GM10266 (cell line): ENCODE measurements at regions not wholly inside any gene's neighbourhood (a gene's known extent, or its start where the extent isn't known, plus 50 kb on each side); places are given as distances from the start of the nearest gene placed in this dataset.

Source experiments
- DNase-seq: peaks from one replicate; pipeline ENCODE4 v3.0.0; 2012; ENCODE audit errors: extremely low spot score
- TF ChIP-seq, protein P1 (sequence below): IDR thresholded peaks from 2 replicates; pipeline ENCODE4 v1.5.1; 2012; ENCODE audit warnings: mild to moderate bottlenecking, low read depth; ENCODE audit not compliant: control insufficient read depth, insufficient read depth; ENCODE audit errors: missing control alignments

DNA sequence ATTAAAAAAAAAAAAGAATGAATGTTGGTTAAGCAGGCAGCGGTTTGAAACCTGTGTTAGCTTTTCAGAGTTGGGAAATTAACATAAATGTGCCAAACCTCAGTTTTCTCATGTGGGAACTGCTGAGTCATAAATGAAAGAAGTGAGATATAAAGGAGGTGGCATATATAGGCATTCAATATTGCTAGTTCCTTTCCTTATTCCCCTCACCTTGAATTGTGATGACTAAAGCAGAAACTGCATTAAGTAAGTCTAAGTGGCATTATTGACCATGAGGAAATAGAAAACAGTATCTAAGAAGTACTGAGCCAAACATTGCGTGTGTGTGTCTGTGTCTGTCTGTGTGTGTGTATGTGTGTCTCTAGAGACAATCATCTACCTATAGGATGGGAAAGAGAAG lies 691.2 kb downstream of the TLR4 start:
- TF ChIP-seq, protein P1, sequence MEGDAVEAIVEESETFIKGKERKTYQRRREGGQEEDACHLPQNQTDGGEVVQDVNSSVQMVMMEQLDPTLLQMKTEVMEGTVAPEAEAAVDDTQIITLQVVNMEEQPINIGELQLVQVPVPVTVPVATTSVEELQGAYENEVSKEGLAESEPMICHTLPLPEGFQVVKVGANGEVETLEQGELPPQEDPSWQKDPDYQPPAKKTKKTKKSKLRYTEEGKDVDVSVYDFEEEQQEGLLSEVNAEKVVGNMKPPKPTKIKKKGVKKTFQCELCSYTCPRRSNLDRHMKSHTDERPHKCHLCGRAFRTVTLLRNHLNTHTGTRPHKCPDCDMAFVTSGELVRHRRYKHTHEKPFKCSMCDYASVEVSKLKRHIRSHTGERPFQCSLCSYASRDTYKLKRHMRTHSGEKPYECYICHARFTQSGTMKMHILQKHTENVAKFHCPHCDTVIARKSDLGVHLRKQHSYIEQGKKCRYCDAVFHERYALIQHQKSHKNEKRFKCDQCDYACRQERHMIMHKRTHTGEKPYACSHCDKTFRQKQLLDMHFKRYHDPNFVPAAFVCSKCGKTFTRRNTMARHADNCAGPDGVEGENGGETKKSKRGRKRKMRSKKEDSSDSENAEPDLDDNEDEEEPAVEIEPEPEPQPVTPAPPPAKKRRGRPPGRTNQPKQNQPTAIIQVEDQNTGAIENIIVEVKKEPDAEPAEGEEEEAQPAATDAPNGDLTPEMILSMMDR: no peak
- no peak for DNase-seq

- TF ChIP-seq, protein P1: no peak
- DNase-seq: no peak
These were observed 697.3 kb downstream of the TLR4 start for GRCh38 chr9:118401546-118401945.

- no peak for DNase-seq
- TF ChIP-seq, protein P1: no peak
These were observed 710.5 kb downstream of the TLR4 start for GRCh38 chr9:118414676-118415075.

DNA sequence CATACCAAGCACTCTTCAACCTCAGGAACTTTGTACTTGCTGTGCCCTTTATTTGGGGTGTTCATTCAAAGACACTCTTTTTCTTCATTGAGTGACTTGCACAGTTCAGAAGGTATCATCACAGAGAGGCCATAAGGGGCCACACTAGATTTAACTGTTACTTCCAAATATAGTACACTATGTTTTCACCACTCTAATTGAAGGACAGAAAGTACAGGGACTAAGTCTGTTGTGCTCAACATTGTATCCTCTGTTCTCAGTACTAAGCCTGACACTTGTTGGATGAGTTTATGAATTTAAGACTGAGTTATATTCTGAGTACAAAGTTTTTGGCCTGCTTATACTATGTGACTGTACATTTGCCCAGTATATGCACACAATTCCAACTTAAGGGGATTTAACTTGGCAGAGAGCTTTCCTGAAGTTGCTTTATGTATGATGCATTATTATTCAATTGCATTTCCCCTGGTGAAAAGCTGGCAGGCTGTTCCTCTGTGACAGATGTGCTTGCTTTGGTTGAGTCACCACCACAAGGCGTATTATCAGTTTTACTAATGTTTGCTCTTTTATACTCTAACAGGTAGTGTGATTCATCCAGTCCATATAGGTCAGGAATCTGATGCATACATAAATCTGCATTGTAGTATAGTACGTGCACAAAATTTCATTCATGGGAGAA lies 714.8 kb downstream of the TLR4 start:
- DNase-seq: no peak

DNA sequence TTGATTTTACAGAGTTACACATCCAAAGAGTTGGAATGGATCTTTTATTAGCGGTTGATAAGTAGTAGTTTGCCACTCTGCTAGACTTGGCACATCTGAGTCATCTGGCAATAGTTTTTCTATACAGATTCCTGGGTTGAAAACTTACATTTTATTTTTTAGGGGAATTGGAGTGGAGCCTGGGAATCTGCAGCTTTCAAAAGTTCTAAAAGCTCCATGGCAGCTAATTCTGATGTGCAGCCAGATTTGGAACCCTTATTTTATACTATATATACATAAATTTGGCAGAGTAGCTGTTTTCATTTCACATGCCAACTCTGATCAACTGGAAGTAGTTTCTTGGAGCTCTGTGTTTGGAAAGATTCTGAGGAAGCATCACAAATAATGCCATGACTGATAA lies 715.5 kb downstream of the TLR4 start:
- TF ChIP-seq, protein P1: no peak
- DNase-seq: no peak

More for the DNA sequence above, 714.8 kb downstream of the TLR4 start:
- TF ChIP-seq, protein P1: no peak

DNA sequence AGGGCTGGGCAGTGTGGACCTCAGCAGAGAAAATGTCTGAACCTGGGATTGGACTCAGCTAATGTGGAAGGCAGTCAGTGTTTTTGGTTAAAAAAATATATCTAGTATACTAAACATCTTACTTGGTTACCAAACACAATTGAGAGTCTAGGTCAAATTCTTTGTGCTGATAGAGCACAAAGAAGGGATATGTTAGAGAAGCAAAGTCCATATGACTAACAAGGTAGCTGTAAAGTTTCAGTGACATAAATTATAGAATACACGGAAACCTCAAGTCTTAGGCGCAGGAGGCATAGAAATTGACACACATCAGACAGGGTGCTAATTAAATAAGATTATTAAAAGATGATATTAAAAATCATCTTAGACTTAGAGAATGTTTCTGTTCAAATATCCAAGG lies 718.3 kb downstream of the TLR4 start:
- TF ChIP-seq, protein P1: no peak
- no peak for DNase-seq

DNA sequence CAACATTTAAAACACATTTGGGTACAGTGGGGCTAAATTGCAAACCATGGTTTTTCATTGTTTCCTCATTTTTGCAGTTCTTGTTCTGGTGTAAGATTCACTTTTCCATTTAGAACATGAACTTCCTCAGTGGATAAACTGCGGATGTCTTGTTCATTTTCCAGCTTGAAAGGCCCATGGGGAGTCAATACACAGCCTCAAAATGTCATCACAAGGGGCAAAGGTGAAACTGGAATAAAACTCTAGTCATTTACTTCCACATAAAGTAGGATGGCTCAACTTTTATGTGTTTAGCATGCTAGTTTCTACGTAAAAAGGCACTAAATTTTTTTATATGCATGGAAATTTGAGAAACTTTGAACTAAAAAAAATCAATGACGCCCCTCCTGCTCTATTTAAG lies 718.8 kb downstream of the TLR4 start:
- no peak for DNase-seq
- TF ChIP-seq, protein P1: no peak
